ENCODE measurements at regions not wholly inside any gene's neighbourhood (a gene's known extent, or its start where the extent isn't known, plus 50 kb on each side); places are given as distances from the start of the nearest gene placed in this dataset.

GRCh38 chr11:64430645-64431044 lies 71.7 kb downstream of the RPS6KA4 start:
- intact Hi-C loops (cut with micrococcal nuclease; ENCODE audit: unreplicated experiment) (no loop called here), in situ Hi-C loops (cut with MboI) (no loop called here)
- 43% methylated on average over 16 of the region's 18 CpGs for WGBS (ENCODE audit: insufficient coverage, insufficient replicate concordance, low lambda C conversion rate, missing lambda C conversion rate)
- no peak for TF ChIP-seq E4F1 (IDR thresholded peaks at IDR 0.05; ENCODE audit: borderline replicate concordance, partially characterized antibody)
- TF ChIP-seq CUX1 (IDR thresholded peaks at IDR 0.05; ENCODE audit: insufficient replicate concordance, low read depth, low read length) = no peak
- no peak for TF ChIP-seq SUPT20H (IDR thresholded peaks at IDR 0.05; ENCODE audit: borderline replicate concordance, control insufficient read depth, low read depth, low read length)
- no peak for TF ChIP-seq RAD21 (IDR thresholded peaks at IDR 0.05; ENCODE audit: insufficient read depth, low read depth, low read length)
- no peak for TF ChIP-seq WRNIP1 (IDR thresholded peaks at IDR 0.05; ENCODE audit: borderline replicate concordance, low read depth, low read length)
- no peak for TF ChIP-seq KAT2A (conservative IDR thresholded peaks at IDR 0.05; ENCODE audit: control insufficient read depth, low read depth, low read length)
- no peak for TF ChIP-seq EP300 (IDR thresholded peaks at IDR 0.05; ENCODE audit: borderline replicate concordance in 1 of 2, control insufficient read depth in 1 of 2, low read depth in 2 of 2, low read length in 2 of 2)
- TF ChIP-seq CTCF (IDR thresholded peaks at IDR 0.05 in 2 of 3, conservative IDR thresholded peaks at IDR 0.05 in 1 of 3; ENCODE audit: control insufficient read depth in 2 of 3, extremely low read depth in 1 of 3, insufficient read depth in 1 of 3, low read depth in 3 of 3, low read length in 3 of 3) = no peak
- no peak for TF ChIP-seq EZH2 (IDR thresholded peaks at IDR 0.05; ENCODE audit: borderline replicate concordance, control insufficient read depth, low read depth, low read length)
- TF ChIP-seq, protein P1, sequence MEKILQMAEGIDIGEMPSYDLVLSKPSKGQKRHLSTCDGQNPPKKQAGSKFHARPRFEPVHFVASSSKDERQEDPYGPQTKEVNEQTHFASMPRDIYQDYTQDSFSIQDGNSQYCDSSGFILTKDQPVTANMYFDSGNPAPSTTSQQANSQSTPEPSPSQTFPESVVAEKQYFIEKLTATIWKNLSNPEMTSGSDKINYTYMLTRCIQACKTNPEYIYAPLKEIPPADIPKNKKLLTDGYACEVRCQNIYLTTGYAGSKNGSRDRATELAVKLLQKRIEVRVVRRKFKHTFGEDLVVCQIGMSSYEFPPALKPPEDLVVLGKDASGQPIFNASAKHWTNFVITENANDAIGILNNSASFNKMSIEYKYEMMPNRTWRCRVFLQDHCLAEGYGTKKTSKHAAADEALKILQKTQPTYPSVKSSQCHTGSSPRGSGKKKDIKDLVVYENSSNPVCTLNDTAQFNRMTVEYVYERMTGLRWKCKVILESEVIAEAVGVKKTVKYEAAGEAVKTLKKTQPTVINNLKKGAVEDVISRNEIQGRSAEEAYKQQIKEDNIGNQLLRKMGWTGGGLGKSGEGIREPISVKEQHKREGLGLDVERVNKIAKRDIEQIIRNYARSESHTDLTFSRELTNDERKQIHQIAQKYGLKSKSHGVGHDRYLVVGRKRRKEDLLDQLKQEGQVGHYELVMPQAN (conservative IDR thresholded peaks at IDR 0.05) = no peak
- no peak for TF ChIP-seq GABPA (IDR thresholded peaks at IDR 0.05; ENCODE audit: low read depth)

More at GRCh38 chr11:64430645-64431044, 71.7 kb downstream of the RPS6KA4 start:
- H3K9me3 ChIP-seq (replicated peaks; ENCODE audit: control insufficient read depth, insufficient read depth, low read length) = no peaks in the 10 kb centered on the region; the same call in 2 of the 3 replicates
- DNase-seq (ENCODE audit: low read depth, low spot score) (no peak), ATAC-seq (no peak), FAIRE-seq (no peak)
- ChIA-PET RAD21 (ENCODE audit: unreplicated experiment) (no interaction called here), SMC1A (ENCODE audit: uncharacterized antibody, unreplicated experiment) (no interaction called here), POLR2A (no interaction called here), CTCF (interaction anchor here (1.0 to 1.5 kb wide), 2 partner anchors 10 to 18 kb away, joined by 3 read pairs; no protein-coding TSS in a partner anchor)
- H3K4me1 ChIP-seq (ENCODE audit: control insufficient read depth, insufficient read depth, low read length) = no peaks in the 10 kb centered on the region
- H3K4me3 ChIP-seq = no peak overlapping the region
- no peaks in the 10 kb centered on the region for H3K36me3 ChIP-seq (ENCODE audit: control insufficient read depth in 2 of 2, insufficient read depth in 2 of 2, low read length in 1 of 2)
- no TSS peak for BruUV-seq (replicated peaks)
- no peak overlapping the region for H3K27ac ChIP-seq (ENCODE audit: control insufficient read depth, insufficient read depth)
- no peak overlapping the region for H3K9ac ChIP-seq (ENCODE audit: control insufficient read depth, insufficient read depth, low read length)
- H4K20me1 ChIP-seq (ENCODE audit: control insufficient read depth, insufficient read depth) = no peaks in the 10 kb centered on the region
- H2AFZ ChIP-seq (ENCODE audit: control insufficient read depth, low read depth, low read length) = no peak overlapping the region
- H3K27me3 ChIP-seq (replicated peaks in 1 of 2; ENCODE audit: control insufficient read depth in 2 of 2, insufficient read depth in 2 of 2, low read length in 1 of 2) = no peaks in the 10 kb centered on the region; a peak in 1 of 4 replicates
- H3K4me2 ChIP-seq (ENCODE audit: control insufficient read depth, insufficient read depth) = no peak overlapping the region
- H3K79me2 ChIP-seq (ENCODE audit: control insufficient read depth, insufficient read depth, low read length) = no peaks in the 10 kb centered on the region

Measured in GM12878 (cell line).